Ishikawa (cell line): ENCODE measurements at regions not wholly inside any gene's neighbourhood (a gene's known extent, or its start where the extent isn't known, plus 50 kb on each side); places are given as distances from the start of the nearest gene placed in this dataset.

Experiments
- CEBPB ChIP-seq: IDR thresholded peaks from 2 replicates; pipeline ENCODE4 v1.6.1; 2012
- CREB1 ChIP-seq: IDR thresholded peaks from 2 replicates; pipeline ENCODE4 v1.6.1; 2012; ENCODE audit warnings: low read depth
- EGR1 ChIP-seq: IDR thresholded peaks from 2 replicates; pipeline ENCODE4 v1.6.1; 2012
- EP300 ChIP-seq: IDR thresholded peaks from 2 replicates; pipeline ENCODE4 v1.6.1; 2012; ENCODE audit warnings: borderline replicate concordance
- FOXM1 ChIP-seq: IDR thresholded peaks from 2 replicates; pipeline ENCODE4 v1.6.1; 2012; ENCODE audit warnings: low read depth, borderline replicate concordance
- NFIC ChIP-seq: IDR thresholded peaks from 2 replicates; pipeline ENCODE4 v1.6.1; 2012
- RAD21 ChIP-seq: IDR thresholded peaks from 2 replicates; pipeline ENCODE4 v1.6.1; 2012; ENCODE audit warnings: low read depth
- TAF1 ChIP-seq: IDR thresholded peaks from 2 replicates; pipeline ENCODE4 v1.6.1; 2012; ENCODE audit warnings: low read depth, mild to moderate bottlenecking
- TCF12 ChIP-seq: IDR thresholded peaks from 2 replicates; pipeline ENCODE4 v1.6.1; 2012; ENCODE audit warnings: low read depth
- TEAD4 ChIP-seq: IDR thresholded peaks from 2 replicates; pipeline ENCODE4 v1.6.1; 2012
- YY1 ChIP-seq: IDR thresholded peaks from 2 replicates; pipeline ENCODE4 v1.6.1; 2012; ENCODE audit warnings: low read depth
- ZBTB7A ChIP-seq: IDR thresholded peaks from 2 replicates; pipeline ENCODE4 v1.6.1; 2012; ENCODE audit warnings: low read depth
- TF ChIP-seq, protein P1 (sequence below): IDR thresholded peaks from 2 replicates; pipeline ENCODE4 v1.6.1; 2012
- TF ChIP-seq, protein P2 (sequence below): IDR thresholded peaks from 2 replicates; pipeline ENCODE4 v1.6.1; 2012
- TF ChIP-seq, protein P3 (sequence below): IDR thresholded peaks from 2 replicates; pipeline ENCODE4 v1.6.1; 2012; ENCODE audit warnings: low read depth, mild to moderate bottlenecking

DNA sequence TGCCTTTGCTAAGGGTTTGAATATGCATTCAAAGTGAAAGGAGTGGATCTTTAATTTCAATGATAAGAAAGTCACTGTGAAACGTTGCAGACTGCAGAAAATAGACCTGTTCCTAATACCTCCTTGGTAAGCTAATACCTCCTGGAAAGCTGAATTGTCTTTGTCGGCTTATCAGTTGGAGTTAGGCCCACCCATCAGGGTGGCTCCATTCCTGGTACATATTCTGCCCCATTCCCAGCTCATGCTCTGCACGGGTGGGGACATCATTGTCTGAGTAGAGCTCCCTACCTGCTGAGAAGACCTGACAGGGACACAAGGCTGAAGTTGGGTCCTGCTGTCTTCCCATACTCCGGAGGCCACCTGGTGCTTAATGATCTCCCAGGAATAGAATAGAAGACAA, 203.3 kb downstream of the EN1 start:
- TF ChIP-seq TEAD4 (no peak), FOXM1 (no peak), EGR1 (no peak), NFIC (no peak), TAF1 (no peak), YY1 (no peak), EP300 (no peak), CREB1 (no peak), ZBTB7A (no peak), CEBPB (no peak), RAD21 (no peak), TCF12 (no peak)
- TF ChIP-seq, protein P1, sequence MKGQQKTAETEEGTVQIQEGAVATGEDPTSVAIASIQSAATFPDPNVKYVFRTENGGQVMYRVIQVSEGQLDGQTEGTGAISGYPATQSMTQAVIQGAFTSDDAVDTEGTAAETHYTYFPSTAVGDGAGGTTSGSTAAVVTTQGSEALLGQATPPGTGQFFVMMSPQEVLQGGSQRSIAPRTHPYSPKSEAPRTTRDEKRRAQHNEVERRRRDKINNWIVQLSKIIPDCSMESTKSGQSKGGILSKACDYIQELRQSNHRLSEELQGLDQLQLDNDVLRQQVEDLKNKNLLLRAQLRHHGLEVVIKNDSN, result no peak
- TF ChIP-seq, protein P2, sequence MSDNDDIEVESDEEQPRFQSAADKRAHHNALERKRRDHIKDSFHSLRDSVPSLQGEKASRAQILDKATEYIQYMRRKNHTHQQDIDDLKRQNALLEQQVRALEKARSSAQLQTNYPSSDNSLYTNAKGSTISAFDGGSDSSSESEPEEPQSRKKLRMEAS, result no peak
- TF ChIP-seq, protein P3, sequence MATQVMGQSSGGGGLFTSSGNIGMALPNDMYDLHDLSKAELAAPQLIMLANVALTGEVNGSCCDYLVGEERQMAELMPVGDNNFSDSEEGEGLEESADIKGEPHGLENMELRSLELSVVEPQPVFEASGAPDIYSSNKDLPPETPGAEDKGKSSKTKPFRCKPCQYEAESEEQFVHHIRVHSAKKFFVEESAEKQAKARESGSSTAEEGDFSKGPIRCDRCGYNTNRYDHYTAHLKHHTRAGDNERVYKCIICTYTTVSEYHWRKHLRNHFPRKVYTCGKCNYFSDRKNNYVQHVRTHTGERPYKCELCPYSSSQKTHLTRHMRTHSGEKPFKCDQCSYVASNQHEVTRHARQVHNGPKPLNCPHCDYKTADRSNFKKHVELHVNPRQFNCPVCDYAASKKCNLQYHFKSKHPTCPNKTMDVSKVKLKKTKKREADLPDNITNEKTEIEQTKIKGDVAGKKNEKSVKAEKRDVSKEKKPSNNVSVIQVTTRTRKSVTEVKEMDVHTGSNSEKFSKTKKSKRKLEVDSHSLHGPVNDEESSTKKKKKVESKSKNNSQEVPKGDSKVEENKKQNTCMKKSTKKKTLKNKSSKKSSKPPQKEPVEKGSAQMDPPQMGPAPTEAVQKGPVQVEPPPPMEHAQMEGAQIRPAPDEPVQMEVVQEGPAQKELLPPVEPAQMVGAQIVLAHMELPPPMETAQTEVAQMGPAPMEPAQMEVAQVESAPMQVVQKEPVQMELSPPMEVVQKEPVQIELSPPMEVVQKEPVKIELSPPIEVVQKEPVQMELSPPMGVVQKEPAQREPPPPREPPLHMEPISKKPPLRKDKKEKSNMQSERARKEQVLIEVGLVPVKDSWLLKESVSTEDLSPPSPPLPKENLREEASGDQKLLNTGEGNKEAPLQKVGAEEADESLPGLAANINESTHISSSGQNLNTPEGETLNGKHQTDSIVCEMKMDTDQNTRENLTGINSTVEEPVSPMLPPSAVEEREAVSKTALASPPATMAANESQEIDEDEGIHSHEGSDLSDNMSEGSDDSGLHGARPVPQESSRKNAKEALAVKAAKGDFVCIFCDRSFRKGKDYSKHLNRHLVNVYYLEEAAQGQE, result no peak

DNA sequence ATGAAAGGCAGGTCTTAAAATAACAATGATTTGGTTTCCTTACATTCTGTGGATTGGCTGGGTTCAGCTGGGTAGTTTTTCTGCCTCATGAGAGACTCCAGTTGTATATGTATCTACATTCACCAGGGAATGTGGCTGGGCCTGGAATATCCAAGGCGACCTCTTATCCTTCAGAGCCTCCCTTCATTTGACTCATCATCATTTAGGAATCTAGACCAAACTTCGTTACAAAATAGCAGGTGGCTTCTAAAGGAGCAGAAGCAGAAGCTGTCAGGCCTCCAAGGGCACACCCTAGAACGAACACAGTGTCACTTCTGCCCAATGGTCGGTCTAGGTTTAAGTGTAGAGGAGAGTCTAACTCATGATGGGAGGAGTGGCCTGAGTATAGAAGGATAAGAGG, 204.2 kb downstream of the EN1 start:
- no peak for TF ChIP-seq TAF1
- no peak for TF ChIP-seq RAD21
- TF ChIP-seq, protein P2, result no peak
- no peak for TF ChIP-seq ZBTB7A
- TF ChIP-seq, protein P1, result no peak
- TF ChIP-seq CREB1, result no peak
- no peak for TF ChIP-seq TEAD4
- TF ChIP-seq TCF12, result no peak
- TF ChIP-seq NFIC, result no peak
- TF ChIP-seq YY1, result no peak

DNA sequence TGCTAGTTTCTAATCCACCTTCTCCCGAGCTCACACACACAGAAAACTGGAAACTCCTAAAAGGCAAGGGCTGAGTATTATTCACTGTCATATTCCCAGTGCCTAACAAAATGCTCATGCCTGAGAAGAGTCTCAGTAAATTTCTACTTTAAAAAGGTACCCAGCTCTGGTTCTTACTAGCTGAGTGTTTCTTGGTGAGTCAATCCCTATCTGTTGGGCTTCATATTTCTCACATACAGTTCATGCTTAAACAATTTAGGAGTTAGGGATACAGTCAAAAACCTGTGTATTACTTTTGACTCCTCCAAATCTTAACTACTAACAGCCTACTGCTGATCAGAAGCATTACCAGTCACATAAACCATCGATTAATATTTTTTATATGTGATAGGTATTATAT, 204.9 kb downstream of the EN1 start:
- TF ChIP-seq CREB1 (no peak), TEAD4 (no peak), CEBPB (no peak), RAD21 (no peak), TCF12 (no peak), FOXM1 (no peak), TAF1 (no peak), YY1 (no peak), NFIC (no peak), EP300 (no peak), ZBTB7A (no peak), EGR1 (no peak)
- TF ChIP-seq, protein P2, result no peak
- TF ChIP-seq, protein P1, result no peak
- TF ChIP-seq, protein P3, result no peak

DNA sequence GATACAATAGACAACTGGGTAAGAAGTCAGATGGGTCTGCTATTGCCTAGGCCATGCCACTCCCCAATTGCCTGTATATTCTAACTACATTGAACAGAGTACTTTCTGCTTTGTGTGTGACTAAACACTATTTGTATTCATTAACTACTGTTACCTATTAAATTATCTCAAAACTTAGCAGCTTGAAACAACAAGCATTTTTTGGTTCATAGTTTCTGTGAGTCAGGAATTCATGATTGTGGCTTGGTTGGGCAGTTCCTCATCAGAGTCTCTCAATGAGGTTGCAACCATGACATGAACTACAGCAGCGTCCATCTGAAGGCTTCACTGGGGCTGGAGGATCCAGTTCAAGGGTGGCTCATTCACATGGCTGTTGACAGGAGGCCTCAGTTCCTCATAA, 205.7 kb downstream of the EN1 start:
- TF ChIP-seq CREB1 (no peak), TCF12 (no peak), RAD21 (no peak), YY1 (no peak), FOXM1 (no peak), TEAD4 (no peak), ZBTB7A (no peak), CEBPB (no peak), EGR1 (no peak), TAF1 (no peak), EP300 (no peak), NFIC (no peak)
- TF ChIP-seq, protein P2, result no peak
- TF ChIP-seq, protein P3, result no peak
- TF ChIP-seq, protein P1, result no peak
